GM21526 (cell line): ENCODE measurements at regions not wholly inside any gene's neighbourhood (a gene's known extent, or its start where the extent isn't known, plus 50 kb on each side); places are given as distances from the start of the nearest gene placed in this dataset.
"Not testable (repeated sequence)": the region's sequence is repeated elsewhere in the genome, so short reads cannot be mapped to it uniquely, and the experiment has no call there.

Experiments
- ATAC-seq: cut with Tn5 transposase; IDR thresholded peaks from one replicate; pipeline ENCODE4 v1.9.1; 2021; ENCODE audit warnings: moderate library complexity; ENCODE audit not compliant: unreplicated experiment, low FRiP score

DNA sequence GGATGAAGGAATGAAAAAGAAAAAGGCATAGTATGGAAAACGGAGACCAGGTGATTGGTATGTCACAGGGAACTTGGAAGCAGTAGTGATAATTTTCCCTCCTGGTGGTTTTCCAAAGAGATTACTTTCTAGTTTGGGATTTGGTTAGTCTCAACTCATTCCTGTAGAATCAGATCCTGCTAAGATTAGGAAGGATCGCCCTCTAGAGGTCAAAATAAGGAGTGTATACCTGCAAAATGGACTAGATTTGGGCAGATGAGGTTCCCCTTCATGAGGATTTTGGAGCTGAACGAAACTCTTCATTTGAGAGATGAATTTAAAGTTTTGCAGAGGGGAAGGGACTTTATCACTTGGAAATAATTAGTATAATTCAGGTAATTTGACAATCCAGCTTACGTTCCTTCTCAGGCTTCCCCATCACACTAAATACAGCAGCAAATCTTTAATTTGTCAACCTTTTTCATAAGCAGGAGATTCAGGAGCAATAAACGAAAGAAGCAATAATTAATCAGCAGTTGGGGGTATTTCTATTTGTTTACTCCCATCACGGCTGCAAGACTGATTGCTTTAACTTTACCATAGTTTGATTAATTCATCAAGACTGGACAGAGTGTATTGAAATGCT is 65.2 kb downstream of the CCDC195 start:
- ATAC-seq: peak; percentile 54

DNA sequence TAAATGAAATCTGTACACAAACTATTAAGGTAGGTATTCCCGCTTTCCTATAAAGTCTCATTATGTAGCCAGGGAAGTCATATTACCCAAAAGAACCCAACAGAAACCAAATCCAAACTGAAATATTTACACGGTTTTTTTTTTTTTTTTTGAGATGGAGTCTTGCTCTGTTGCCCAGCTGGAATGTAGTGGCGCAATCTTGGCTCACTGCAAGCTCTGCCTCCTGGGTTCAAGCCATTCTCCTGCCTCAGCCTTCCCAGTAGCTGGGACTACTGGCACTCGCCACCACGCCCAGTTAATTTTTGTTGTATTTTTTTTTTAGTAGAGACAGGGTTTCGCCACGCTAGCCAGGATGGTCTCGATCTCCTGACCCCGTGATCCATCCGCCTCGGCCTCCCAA is 62.5 kb upstream of the CUL3 start:
- ATAC-seq: not testable (repeated sequence)

DNA sequence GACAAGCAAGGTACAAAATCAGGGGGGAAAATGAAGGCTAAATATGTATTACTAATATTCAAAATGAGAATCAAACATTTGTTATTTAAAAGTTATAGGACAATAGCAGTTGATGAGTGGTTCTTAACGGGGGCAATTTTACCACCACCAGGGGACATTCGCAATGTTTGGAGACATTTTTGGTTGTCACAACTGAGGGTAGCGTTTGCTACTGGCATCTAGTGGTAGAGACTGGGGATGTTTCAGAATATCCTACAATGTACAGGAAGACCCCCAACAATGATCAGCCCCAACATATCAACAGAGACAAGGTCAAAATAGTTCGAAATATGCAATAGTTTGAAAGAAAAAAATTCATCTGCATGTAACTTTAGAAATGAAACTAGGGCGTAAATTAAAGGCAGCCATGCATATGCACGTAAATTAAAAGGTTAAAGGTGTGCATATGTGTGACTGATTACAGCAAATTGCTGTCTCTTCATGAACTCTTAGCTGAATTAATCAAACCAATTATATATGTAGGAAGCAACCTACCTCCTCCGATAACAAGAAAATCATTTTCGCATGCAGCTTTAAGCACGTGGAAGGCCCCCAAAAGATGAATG is 61.2 kb upstream of the CUL3 start:
- ATAC-seq: no peak

DNA sequence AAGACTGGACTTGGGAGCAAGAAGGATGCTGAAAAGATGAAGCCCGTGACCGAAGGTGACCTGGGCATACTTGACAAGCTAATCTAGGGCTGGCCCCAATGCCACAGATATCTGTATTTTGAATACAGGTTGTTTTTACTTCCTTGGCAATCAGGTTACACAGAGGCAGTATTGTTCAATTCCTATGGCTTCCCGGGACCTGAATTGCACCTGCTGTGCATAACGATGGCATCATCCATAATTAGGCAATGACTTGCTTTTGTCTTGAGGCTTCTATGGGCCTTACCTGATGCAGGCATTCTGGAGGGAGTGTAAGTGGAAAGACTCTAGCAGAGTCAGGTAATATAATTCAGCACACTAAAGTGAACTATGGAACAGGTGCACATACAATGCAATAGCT is 60.6 kb upstream of the CUL3 start:
- no peak for ATAC-seq

DNA sequence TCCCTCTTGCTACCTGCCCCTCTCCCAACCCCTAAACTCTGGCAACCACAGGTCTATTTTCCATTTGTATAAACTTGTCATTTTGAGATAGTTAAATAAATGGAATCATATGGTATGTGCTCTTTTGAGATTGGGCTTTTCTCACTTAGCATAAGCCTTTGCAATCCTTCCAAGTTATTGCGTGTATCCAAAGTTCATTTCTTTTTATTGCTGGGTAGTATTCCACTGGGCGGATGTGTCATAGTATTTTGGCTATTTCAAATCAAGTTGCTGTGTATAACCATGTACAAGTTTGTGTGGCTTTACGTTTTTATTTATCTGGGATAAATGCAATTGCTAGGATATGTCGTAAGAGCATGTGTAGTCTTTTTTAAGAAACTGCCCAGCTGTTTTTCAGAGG is 55.5 kb upstream of the CUL3 start:
- ATAC-seq: no peak

DNA sequence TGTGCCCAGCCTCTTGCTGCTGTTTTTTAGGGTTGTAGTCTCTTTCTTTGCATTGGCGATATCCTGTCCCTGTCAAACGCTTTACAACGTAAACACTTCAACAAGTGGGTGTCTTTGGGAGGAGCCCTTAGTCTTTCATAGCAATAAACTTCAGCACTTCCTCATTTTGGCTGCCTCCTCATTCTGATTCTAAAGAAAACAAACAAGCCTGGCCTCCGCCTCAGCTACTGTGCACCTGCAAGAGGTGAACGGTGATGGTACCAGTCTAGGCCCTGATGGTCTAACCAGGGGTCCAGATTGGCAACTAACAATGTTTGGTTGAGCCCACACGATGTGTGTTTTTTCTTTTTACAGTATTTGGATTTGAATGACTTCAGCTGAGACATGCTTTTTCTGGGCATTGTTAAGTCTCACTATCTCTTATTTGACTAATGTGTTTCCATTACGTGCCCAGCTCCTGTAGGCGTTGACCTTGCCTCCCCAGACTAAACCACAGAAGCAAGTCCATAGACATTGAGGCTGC is 53.2 kb upstream of the CUL3 start:
- peak; percentile 95 for ATAC-seq
